Suprapubic skin (tissue), 4 donors: ENCODE measurements at regions not wholly inside any gene's neighbourhood (a gene's known extent, or its start where the extent isn't known, plus 50 kb on each side); places are given as distances from the start of the nearest gene placed in this dataset.

Experiments
- DNase-seq, 2 donors: peaks; one replicate each; pipeline ENCODE4 v3.0.0-alpha.2; 2019; ENCODE audit warnings: low spot score in 2 of 2
- H3K27ac ChIP-seq: fragments of 200-600 bp; sonication (generic); one replicate; pipeline ENCODE4 v1.5.1; 2019
- H3K27me3 ChIP-seq: fragments of 200-600 bp; sonication (generic); one replicate; pipeline ENCODE4 v1.5.1; 2019
- H3K36me3 ChIP-seq: fragments of 200-600 bp; sonication (generic); one replicate; pipeline ENCODE4 v1.5.1; 2019
- H3K4me1 ChIP-seq: fragments of 200-600 bp; sonication (generic); one replicate; pipeline ENCODE4 v1.5.1; 2019
- H3K4me3 ChIP-seq: fragments of 200-600 bp; sonication (generic); one replicate; pipeline ENCODE4 v1.5.1; 2019; ENCODE audit warnings: mild to moderate bottlenecking
- H3K9me3 ChIP-seq: fragments of 200-600 bp; sonication (generic); one replicate; pipeline ENCODE4 v1.5.1; 2019
- EP300 ChIP-seq: sonication (generic); formaldehyde crosslinking; IDR thresholded peaks from one replicate; pipeline ENCODE4 v1.6.1; 2017; ENCODE audit warnings: antibody characterized with exemption
- POLR2A ChIP-seq, 2 donors: fragments of 450-650 bp; IDR thresholded peaks; one replicate each; pipeline ENCODE4 v1.6.1; 2017; ENCODE audit warnings: antibody characterized with exemption in 2 of 2, mild to moderate bottlenecking in 2 of 2, moderate library complexity in 2 of 2
- POLR2AphosphoS5 ChIP-seq, 3 donors: sonication (generic); formaldehyde crosslinking; IDR thresholded peaks; one replicate each; pipeline ENCODE4 v1.6.1; 2017; ENCODE audit warnings: antibody characterized with exemption in 3 of 3
- WGBS: methylation state at CpG from one replicate; pipeline ENCODE4 v1.1.5; 2018; 5-methylcytosine and 5-hydroxymethylcytosine counted together
- TF ChIP-seq, protein P1 (sequence below), 2 donors: fragments of 200-600 bp in 1 of 2; fragments of 450-650 bp in 1 of 2; sonication (generic) in 1 of 2; IDR thresholded peaks; one replicate each; pipeline ENCODE4 v1.5.1; 2016 to 2019; ENCODE audit warnings: antibody characterized with exemption in 2 of 2, mild to moderate bottlenecking in 1 of 2, moderate library complexity in 1 of 2

DNA sequence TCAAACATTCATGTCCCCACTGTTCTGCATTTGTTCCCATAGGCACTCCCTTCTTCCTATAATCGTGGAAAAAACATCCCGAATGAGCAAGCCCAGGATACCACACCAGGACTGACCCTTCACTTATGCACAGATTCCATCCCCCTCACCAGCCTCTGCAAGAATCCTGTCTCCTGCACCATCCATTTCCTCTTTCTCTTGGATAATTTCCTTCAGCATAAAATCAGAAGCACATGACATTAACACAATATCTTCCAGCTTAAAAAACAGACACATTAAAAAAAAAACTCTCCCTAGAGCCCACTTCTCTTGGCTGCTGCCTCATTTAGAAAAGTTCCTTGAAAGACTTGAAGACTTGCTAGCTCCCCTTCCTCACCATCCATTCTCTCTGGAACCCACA is 120.9 kb upstream of the CPSF6 start:
- no peak for DNase-seq
- TF ChIP-seq POLR2AphosphoS5 (IDR thresholded peaks at IDR 0.05) (no peak), POLR2A (IDR thresholded peaks at IDR 0.05) (no peak), EP300 (no peak)
- TF ChIP-seq, protein P1, sequence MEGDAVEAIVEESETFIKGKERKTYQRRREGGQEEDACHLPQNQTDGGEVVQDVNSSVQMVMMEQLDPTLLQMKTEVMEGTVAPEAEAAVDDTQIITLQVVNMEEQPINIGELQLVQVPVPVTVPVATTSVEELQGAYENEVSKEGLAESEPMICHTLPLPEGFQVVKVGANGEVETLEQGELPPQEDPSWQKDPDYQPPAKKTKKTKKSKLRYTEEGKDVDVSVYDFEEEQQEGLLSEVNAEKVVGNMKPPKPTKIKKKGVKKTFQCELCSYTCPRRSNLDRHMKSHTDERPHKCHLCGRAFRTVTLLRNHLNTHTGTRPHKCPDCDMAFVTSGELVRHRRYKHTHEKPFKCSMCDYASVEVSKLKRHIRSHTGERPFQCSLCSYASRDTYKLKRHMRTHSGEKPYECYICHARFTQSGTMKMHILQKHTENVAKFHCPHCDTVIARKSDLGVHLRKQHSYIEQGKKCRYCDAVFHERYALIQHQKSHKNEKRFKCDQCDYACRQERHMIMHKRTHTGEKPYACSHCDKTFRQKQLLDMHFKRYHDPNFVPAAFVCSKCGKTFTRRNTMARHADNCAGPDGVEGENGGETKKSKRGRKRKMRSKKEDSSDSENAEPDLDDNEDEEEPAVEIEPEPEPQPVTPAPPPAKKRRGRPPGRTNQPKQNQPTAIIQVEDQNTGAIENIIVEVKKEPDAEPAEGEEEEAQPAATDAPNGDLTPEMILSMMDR (IDR thresholded peaks at IDR 0.05): no peak
- WGBS: 56% methylated on average over 2 of the region's 2 CpGs
- H3K9me3 ChIP-seq: no peaks in the 10 kb centered on the region
- no peaks in the 10 kb centered on the region for H3K4me1 ChIP-seq
- no peak overlapping the region for H3K27ac ChIP-seq
- no peaks in the 10 kb centered on the region for H3K36me3 ChIP-seq
- no peak overlapping the region for H3K4me3 ChIP-seq
- no peaks in the 10 kb centered on the region for H3K27me3 ChIP-seq

DNA sequence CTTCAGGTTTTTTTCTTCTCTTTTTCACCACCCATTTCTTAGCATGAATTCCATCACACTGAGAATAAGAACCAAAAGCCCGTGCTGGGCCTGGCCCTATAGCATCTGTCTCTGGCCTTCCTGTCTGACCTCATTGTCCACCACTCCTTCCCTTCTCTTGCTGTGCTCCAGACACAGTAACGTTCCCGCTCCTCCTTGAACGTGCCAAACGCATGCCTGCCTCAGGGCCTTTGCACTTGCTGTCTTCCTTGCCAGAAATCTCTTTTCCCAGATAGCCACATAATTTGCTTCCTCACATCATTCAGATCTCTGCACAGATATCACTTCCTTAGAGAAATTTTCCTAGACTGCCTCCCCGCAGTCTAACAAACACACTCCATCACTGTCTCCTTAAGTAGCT is 119.6 kb upstream of the CPSF6 start:
- H3K9me3 ChIP-seq: no peaks in the 10 kb centered on the region
- H3K4me1 ChIP-seq: no peaks in the 10 kb centered on the region
- DNase-seq: no peak
- no peak overlapping the region for H3K4me3 ChIP-seq
- H3K36me3 ChIP-seq: no peaks in the 10 kb centered on the region
- H3K27ac ChIP-seq: no peak overlapping the region
- no peaks in the 10 kb centered on the region for H3K27me3 ChIP-seq
- 74% methylated on average over 6 of the region's 6 CpGs for WGBS
- TF ChIP-seq POLR2AphosphoS5 (IDR thresholded peaks at IDR 0.05) (no peak), EP300 (no peak), POLR2A (IDR thresholded peaks at IDR 0.05) (no peak)
- TF ChIP-seq, protein P1 (IDR thresholded peaks at IDR 0.05): no peak

DNA sequence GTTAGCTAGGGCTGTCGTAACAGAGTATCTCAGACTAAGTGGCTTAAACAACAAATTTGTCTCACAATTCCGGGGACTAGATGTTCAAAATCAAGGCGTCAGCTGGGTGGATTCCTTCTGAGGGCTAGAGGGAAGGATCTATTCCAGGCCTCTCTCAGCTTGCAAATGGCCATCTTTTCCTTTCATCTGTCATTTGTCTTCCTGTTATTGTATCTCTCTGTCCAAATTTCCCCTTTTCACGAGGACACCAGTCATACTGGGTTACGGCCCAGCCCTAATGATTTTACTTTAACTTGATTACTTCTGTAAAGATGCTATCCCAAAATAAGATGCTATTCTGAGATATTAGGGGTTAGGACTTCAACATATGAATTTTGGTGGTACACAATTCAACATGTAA is 119.0 kb upstream of the CPSF6 start:
- no peak for DNase-seq
- no peaks in the 10 kb centered on the region for H3K4me1 ChIP-seq
- no peak overlapping the region for H3K4me3 ChIP-seq
- H3K9me3 ChIP-seq: no peaks in the 10 kb centered on the region
- no peaks in the 10 kb centered on the region for H3K36me3 ChIP-seq
- no peaks in the 10 kb centered on the region for H3K27me3 ChIP-seq
- H3K27ac ChIP-seq: no peak overlapping the region
- 71% methylated on average over 5 of the region's 5 CpGs for WGBS
- TF ChIP-seq POLR2A (IDR thresholded peaks at IDR 0.05): no peak
- TF ChIP-seq, protein P1 (IDR thresholded peaks at IDR 0.05): no peak
- no peak for TF ChIP-seq POLR2AphosphoS5 (IDR thresholded peaks at IDR 0.05)
- no peak for TF ChIP-seq EP300

DNA sequence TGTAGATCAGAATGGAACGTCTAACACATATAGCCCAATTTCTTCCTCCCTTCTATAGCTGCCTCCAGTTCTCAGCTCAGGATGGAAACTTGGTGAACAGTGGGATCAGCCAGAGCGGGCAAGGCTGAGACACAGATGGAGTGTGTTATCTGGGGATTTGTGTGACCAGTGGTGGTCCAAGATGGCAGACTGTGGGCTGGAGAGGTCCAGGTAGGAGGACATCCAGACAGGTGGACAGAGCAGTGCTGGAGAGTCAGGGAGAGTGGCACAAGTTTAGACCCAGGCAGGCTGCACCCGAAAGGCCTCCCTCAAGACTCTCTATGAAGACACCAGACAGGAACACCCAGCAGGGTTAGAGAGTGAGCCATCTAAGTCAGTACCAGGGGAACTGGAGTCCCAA is 116.1 kb upstream of the CPSF6 start:
- Histone ChIP-seq H3K4me1 (no peaks in the 10 kb centered on the region), H3K36me3 (no peaks in the 10 kb centered on the region), H3K9me3 (no peaks in the 10 kb centered on the region), H3K27me3 (no peaks in the 10 kb centered on the region), H3K27ac (no peak overlapping the region), H3K4me3 (no peak overlapping the region)
- TF ChIP-seq, protein P1 (IDR thresholded peaks at IDR 0.05): no peak
- no peak for TF ChIP-seq POLR2AphosphoS5 (IDR thresholded peaks at IDR 0.05)
- no peak for TF ChIP-seq POLR2A (IDR thresholded peaks at IDR 0.05)
- no peak for TF ChIP-seq EP300
- DNase-seq: no peak
- WGBS: 90% methylated on average over 3 of the region's 3 CpGs

DNA sequence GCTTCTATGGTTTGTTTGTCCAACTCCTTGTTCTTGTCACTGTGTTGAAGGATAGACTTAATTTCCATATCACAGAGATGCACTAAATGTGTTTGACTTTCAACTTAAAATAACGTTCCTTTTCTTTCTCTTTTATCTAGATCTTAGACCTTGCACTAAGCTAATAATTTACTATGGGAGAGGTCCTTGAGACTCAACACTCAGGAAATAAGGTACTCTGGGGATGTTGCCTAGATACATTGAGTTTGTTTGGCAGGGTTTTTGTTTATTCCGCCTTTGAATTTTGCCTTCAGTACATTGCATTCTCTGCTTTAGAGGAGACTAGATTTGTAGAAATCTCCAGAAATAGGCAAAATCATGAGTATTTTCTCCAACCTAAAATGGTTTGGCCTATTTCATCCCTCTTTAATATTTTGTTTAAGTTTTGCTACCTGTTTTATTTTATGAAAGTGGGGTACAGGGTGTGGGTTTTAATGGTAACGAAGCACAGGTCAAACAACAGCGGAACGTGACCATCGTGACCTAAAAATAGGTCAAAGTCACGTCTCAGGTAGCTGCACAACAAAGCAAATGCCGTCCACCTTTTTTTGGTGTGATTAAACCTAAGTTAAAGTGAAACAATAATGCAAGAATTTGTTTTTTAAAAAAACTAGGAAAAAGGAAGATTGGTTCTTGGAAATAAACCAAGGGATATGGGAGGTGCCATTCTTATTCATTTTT is 115.3 kb upstream of the CPSF6 start:
- Histone ChIP-seq H3K4me3 (no peak overlapping the region), H3K27me3 (no peaks in the 10 kb centered on the region), H3K9me3 (no peaks in the 10 kb centered on the region), H3K4me1 (no peaks in the 10 kb centered on the region), H3K36me3 (no peaks in the 10 kb centered on the region), H3K27ac (no peak overlapping the region)
- DNase-seq: no peak
- WGBS: 80% methylated on average over 8 of the region's 8 CpGs
- TF ChIP-seq EP300: no peak
- TF ChIP-seq, protein P1 (IDR thresholded peaks at IDR 0.05): no peak
- no peak for TF ChIP-seq POLR2A (IDR thresholded peaks at IDR 0.05)
- no peak for TF ChIP-seq POLR2AphosphoS5 (IDR thresholded peaks at IDR 0.05)
